ENCODE measurements at regions not wholly inside any gene's neighbourhood (a gene's known extent, or its start where the extent isn't known, plus 50 kb on each side); places are given as distances from the start of the nearest gene placed in this dataset.

GRCh38 chr14:61154641-61155040 lies 126.5 kb downstream of the TMEM30B start:
- no peak for TF ChIP-seq MYC (IDR thresholded peaks at IDR 0.05; ENCODE audit: low read depth, low read length)
- DNase-seq (ENCODE audit: low read depth), result no peak
- no peak overlapping the region for H3K4me3 ChIP-seq (ENCODE audit: low read depth, low read length)

- H3K4me3 ChIP-seq (ENCODE audit: low read depth, low read length), result no peak overlapping the region
- peak; percentile 14 for DNase-seq (ENCODE audit: low read depth)
- TF ChIP-seq, protein P1, sequence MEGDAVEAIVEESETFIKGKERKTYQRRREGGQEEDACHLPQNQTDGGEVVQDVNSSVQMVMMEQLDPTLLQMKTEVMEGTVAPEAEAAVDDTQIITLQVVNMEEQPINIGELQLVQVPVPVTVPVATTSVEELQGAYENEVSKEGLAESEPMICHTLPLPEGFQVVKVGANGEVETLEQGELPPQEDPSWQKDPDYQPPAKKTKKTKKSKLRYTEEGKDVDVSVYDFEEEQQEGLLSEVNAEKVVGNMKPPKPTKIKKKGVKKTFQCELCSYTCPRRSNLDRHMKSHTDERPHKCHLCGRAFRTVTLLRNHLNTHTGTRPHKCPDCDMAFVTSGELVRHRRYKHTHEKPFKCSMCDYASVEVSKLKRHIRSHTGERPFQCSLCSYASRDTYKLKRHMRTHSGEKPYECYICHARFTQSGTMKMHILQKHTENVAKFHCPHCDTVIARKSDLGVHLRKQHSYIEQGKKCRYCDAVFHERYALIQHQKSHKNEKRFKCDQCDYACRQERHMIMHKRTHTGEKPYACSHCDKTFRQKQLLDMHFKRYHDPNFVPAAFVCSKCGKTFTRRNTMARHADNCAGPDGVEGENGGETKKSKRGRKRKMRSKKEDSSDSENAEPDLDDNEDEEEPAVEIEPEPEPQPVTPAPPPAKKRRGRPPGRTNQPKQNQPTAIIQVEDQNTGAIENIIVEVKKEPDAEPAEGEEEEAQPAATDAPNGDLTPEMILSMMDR (IDR thresholded peaks at IDR 0.05; ENCODE audit: low read depth, low read length), result no peak
- TF ChIP-seq, protein P2, sequence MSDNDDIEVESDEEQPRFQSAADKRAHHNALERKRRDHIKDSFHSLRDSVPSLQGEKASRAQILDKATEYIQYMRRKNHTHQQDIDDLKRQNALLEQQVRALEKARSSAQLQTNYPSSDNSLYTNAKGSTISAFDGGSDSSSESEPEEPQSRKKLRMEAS (IDR thresholded peaks at IDR 0.05; ENCODE audit: low read depth, low read length), result no peak
- TF ChIP-seq MYC (IDR thresholded peaks at IDR 0.05; ENCODE audit: low read depth, low read length), result no peak
- TF ChIP-seq POLR2A (IDR thresholded peaks at IDR 0.05; ENCODE audit: extremely low read depth, insufficient read length), result no peak
Measured at GRCh38 chr14:61153914-61154545, 127.1 kb downstream of the TMEM30B start.

DNA sequence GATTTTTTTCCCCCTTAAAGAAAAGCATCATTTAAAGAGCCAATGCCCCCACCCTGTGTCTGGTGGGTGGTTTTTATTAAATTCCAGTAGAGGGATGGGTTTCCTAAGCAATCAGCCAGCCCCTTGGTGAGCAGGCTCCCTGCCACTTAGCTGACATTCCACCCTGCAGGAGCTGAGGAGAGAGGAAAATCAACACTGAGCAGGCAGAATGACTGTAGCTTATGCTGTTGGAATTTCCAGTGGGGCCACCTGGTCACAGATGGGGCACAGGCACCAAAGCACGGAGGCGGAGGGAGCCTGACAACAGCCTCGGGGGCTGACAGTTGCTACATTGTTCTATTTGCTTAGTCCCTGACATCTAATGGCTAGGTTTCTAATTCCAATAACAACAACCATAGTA lies 127.7 kb downstream of the TMEM30B start:
- TF ChIP-seq, protein P2 (IDR thresholded peaks at IDR 0.05; ENCODE audit: low read depth, low read length), result no peak
- TF ChIP-seq MYC (IDR thresholded peaks at IDR 0.05; ENCODE audit: low read depth, low read length) (no peak), POLR2A (IDR thresholded peaks at IDR 0.05; ENCODE audit: extremely low read depth, insufficient read length) (no peak)
- TF ChIP-seq, protein P1 (IDR thresholded peaks at IDR 0.05; ENCODE audit: low read depth, low read length), result no peak
- DNase-seq (ENCODE audit: low read depth), result no peak
- no peak overlapping the region for H3K4me3 ChIP-seq (ENCODE audit: low read depth, low read length)

GRCh38 chr14:61152851-61153364 lies 128.2 kb downstream of the TMEM30B start:
- DNase-seq (ENCODE audit: low read depth), result peak; percentile 7
- H3K4me3 ChIP-seq (ENCODE audit: low read depth, low read length), result no peak overlapping the region
- TF ChIP-seq, protein P2 (IDR thresholded peaks at IDR 0.05; ENCODE audit: low read depth, low read length), result no peak
- TF ChIP-seq, protein P1 (IDR thresholded peaks at IDR 0.05; ENCODE audit: low read depth, low read length), result no peak
- TF ChIP-seq POLR2A (IDR thresholded peaks at IDR 0.05; ENCODE audit: extremely low read depth, insufficient read length), result no peak
- no peak for TF ChIP-seq MYC (IDR thresholded peaks at IDR 0.05; ENCODE audit: low read depth, low read length)

DNA sequence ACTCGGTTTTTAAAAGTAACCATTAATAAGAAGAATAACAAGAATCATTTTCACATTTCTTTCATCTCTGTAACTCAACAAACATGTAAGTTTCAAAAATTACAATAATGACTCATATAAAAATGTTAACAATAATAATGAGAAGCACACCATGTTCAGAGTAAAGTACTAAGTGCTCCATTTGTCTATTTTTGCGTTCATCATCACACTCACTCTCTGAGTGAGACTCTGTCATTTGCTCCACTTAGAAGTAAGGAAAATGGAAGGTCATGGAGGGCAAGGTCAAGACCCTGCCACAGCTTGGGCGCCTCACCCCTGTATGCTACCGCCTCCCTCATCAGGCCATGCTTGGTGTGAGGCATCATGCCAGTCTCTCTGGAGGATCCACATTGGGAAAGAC lies 129.9 kb downstream of the TMEM30B start:
- H3K4me3 ChIP-seq (ENCODE audit: low read depth, low read length), result no peak overlapping the region
- TF ChIP-seq, protein P2 (IDR thresholded peaks at IDR 0.05; ENCODE audit: low read depth, low read length), result no peak
- TF ChIP-seq MYC (IDR thresholded peaks at IDR 0.05; ENCODE audit: low read depth, low read length), result no peak
- TF ChIP-seq POLR2A (IDR thresholded peaks at IDR 0.05; ENCODE audit: extremely low read depth, insufficient read length), result no peak
- TF ChIP-seq, protein P1 (IDR thresholded peaks at IDR 0.05; ENCODE audit: low read depth, low read length), result no peak
- DNase-seq (ENCODE audit: low read depth), result no peak

- H3K4me3 ChIP-seq (ENCODE audit: low read depth, low read length), result no peak overlapping the region
- DNase-seq (ENCODE audit: low read depth), result no peak
- TF ChIP-seq POLR2A (IDR thresholded peaks at IDR 0.05; ENCODE audit: extremely low read depth, insufficient read length), result no peak
- no peak for TF ChIP-seq MYC (IDR thresholded peaks at IDR 0.05; ENCODE audit: low read depth, low read length)
- TF ChIP-seq, protein P2 (IDR thresholded peaks at IDR 0.05; ENCODE audit: low read depth, low read length), result no peak
- TF ChIP-seq, protein P1 (IDR thresholded peaks at IDR 0.05; ENCODE audit: low read depth, low read length), result no peak
Measured at GRCh38 chr14:61150851-61151250, 130.3 kb downstream of the TMEM30B start.
